Cardiac septum (tissue), 1 donor: ENCODE measurements at regions not wholly inside any gene's neighbourhood (a gene's known extent, or its start where the extent isn't known, plus 50 kb on each side); places are given as distances from the start of the nearest gene placed in this dataset.

Source experiments
- DNase-seq: peaks from one replicate; pipeline ENCODE4 v3.0.0-alpha.2; 2020; ENCODE audit warnings: low spot score
- intact Hi-C: fragments of 100-400 bp; cut with DNase I; formaldehyde crosslinking; loops from one replicate; pipeline ENCODE4 v1.14.0; 2022
- donor health status: DM: no; HTN: no; CAD: no.

- intact Hi-C loops = no loop called here
- DNase-seq = no peak
These were observed 77.7 kb upstream of the ZFP64 start for GRCh38 chr20:52269321-52269720.

GRCh38 chr20:52268184-52268749 lies 76.7 kb upstream of the ZFP64 start:
- DNase-seq = no peak
- intact Hi-C loops = no loop called here

GRCh38 chr20:52267418-52267817 lies 75.8 kb upstream of the ZFP64 start:
- intact Hi-C loops = no loop called here

GRCh38 chr20:52263757-52264156 lies 72.2 kb upstream of the ZFP64 start:
- intact Hi-C loops = no loop called here
- no peak for DNase-seq

More at GRCh38 chr20:52267418-52267817, 75.8 kb upstream of the ZFP64 start:
- no peak for DNase-seq

- intact Hi-C loops = no loop called here
- DNase-seq = no peak
These were observed 70.2 kb upstream of the ZFP64 start for GRCh38 chr20:52261792-52262191.

- no peak for DNase-seq
- intact Hi-C loops = no loop called here
These were observed 67.7 kb upstream of the ZFP64 start for GRCh38 chr20:52259295-52259694.

GRCh38 chr20:52256454-52256853 lies 64.9 kb upstream of the ZFP64 start:
- intact Hi-C loops = no loop called here
- DNase-seq = no peak

GRCh38 chr20:52252664-52253063 lies 61.1 kb upstream of the ZFP64 start:
- intact Hi-C loops = no loop called here
- DNase-seq = no peak

GRCh38 chr20:52251827-52252226 lies 60.2 kb upstream of the ZFP64 start:
- intact Hi-C loops = no loop called here
- no peak for DNase-seq

GRCh38 chr20:52251136-52251700 lies 59.6 kb upstream of the ZFP64 start:
- intact Hi-C loops = no loop called here
- no peak for DNase-seq

GRCh38 chr20:52247548-52247947 lies 56.0 kb upstream of the ZFP64 start:
- intact Hi-C loops = loop anchor here (10.0 kb wide), 1 partner anchor 127 kb away; no protein-coding TSS in a partner anchor
- no peak for DNase-seq

GRCh38 chr20:52246366-52246765 lies 54.8 kb upstream of the ZFP64 start:
- intact Hi-C loops = loop anchor here (10.0 kb wide), 1 partner anchor 128 kb away; no protein-coding TSS in a partner anchor
- no peak for DNase-seq

- intact Hi-C loops = loop anchor here (10.0 kb wide), 1 partner anchor 130 kb away; no protein-coding TSS in a partner anchor
- no peak for DNase-seq
These were observed 53.1 kb upstream of the ZFP64 start for GRCh38 chr20:52244702-52245101.

GRCh38 chr20:52242237-52243230 lies 51.0 kb upstream of the ZFP64 start:
- no peak for DNase-seq
- intact Hi-C loops = loop anchor here (10.0 kb wide), 1 partner anchor 132 kb away; no protein-coding TSS in a partner anchor
